SK-N-SH (cell line): ENCODE measurements at regions not wholly inside any gene's neighbourhood (a gene's known extent, or its start where the extent isn't known, plus 50 kb on each side); places are given as distances from the start of the nearest gene placed in this dataset.

Experiments used
- CTCF ChIA-PET: fragments of 300-600, 350-600 bp; formaldehyde crosslinking; extraction: SDS; loops from one replicate; lab custom pipeline; 2021; lab: Yijun Ruan, JAX
- POLR2A ChIA-PET: fragments of 350-600 bp; sonication (Branson Sonifier 250); formaldehyde crosslinking; extraction: SDS; loops from one replicate; lab custom pipeline; 2020; ENCODE audit warnings: antibody characterized with exemption, inconsistent platforms; lab: Yijun Ruan, JAX
- DNase-seq: peaks from one replicate; pipeline ENCODE4 v3.0.0; 2012
- H2AFZ ChIP-seq: fragments of 200-600 bp; sonication (generic); 2 replicates; pipeline ENCODE4 v1.8.1; 2016; ENCODE audit warnings: antibody characterized with exemption, mild to moderate bottlenecking, low read depth
- H3F3A ChIP-seq: fragments of 200-600 bp; sonication (generic); replicated peaks from 2 replicates; pipeline ENCODE3; 2016; ENCODE audit warnings: antibody characterized with exemption, mild to moderate bottlenecking; ENCODE audit not compliant: insufficient read depth
- H3K27ac ChIP-seq, 2 experiments: fragments of 200-500 bp in 1 of 2; fragments of 200-600 bp in 1 of 2; sonication (Bioruptor generic) in 1 of 2; sonication (generic), shearing (Covaris generic) in 1 of 2; 2 replicates each; pipeline versions ENCODE4 v1.5.1 to v1.6.1; 2014 to 2016; ENCODE audit warnings: low read depth in 2 of 2, inconsistent platforms in 1 of 2, low read length in 1 of 2, mild to moderate bottlenecking in 1 of 2, mixed read lengths in 1 of 2
- H3K27me3 ChIP-seq: fragments of 200-600 bp; sonication (generic), shearing (Covaris generic); 2 replicates; pipeline ENCODE4 v1.6.1; 2016; ENCODE audit warnings: mixed run types; ENCODE audit not compliant: insufficient read depth
- H3K36me3 ChIP-seq, 2 experiments: fragments of 200-500 bp in 1 of 2; fragments of 200-600 bp in 1 of 2; sonication (Bioruptor generic) in 1 of 2; sonication (generic) in 1 of 2; replicated peaks in 1 of 2; 2 replicates each; pipeline versions ENCODE3 to v1.5.1; 2014 to 2016; ENCODE audit warnings: low read length in 1 of 2, mild to moderate bottlenecking in 1 of 2; ENCODE audit not compliant: insufficient read depth in 2 of 2, control insufficient read depth in 1 of 2
- H3K4me1 ChIP-seq, 2 experiments: fragments of 200-500 bp in 1 of 2; fragments of 200-600 bp in 1 of 2; sonication (Bioruptor generic) in 1 of 2; sonication (generic), shearing (Covaris generic) in 1 of 2; 2 replicates each; pipeline versions ENCODE4 v1.5.1 to v1.6.1; 2014 to 2016; ENCODE audit warnings: low read depth in 1 of 2, low read length in 1 of 2, mixed run types in 1 of 2; ENCODE audit not compliant: insufficient read depth in 2 of 2, control insufficient read depth in 1 of 2
- H3K4me2 ChIP-seq: fragments of 200-600 bp; sonication (generic), shearing (Covaris generic); 2 replicates; pipeline ENCODE4 v1.6.1; 2017; ENCODE audit warnings: mixed run types
- H3K4me3 ChIP-seq, 2 experiments: fragments of 200-500 bp in 1 of 2; fragments of 200-600 bp in 1 of 2; sonication (Bioruptor generic) in 1 of 2; sonication (generic), shearing (Covaris generic) in 1 of 2; 2 replicates each; pipeline versions ENCODE4 v1.5.1 to v1.8.1; 2014 to 2016; ENCODE audit warnings: low read depth in 2 of 2, inconsistent platforms in 1 of 2, low read length in 1 of 2, mild to moderate bottlenecking in 1 of 2, mixed read lengths in 1 of 2, moderate library complexity in 1 of 2
- H3K79me2 ChIP-seq: fragments of 200-600 bp; sonication (generic); 2 replicates; pipeline ENCODE4 v1.8.1; 2017; ENCODE audit warnings: mild to moderate bottlenecking; ENCODE audit not compliant: insufficient read depth
- H3K9ac ChIP-seq: fragments of 200-600 bp; sonication (generic); 2 replicates; pipeline ENCODE4 v1.6.1; 2017; ENCODE audit warnings: mixed run types
- H3K9me2 ChIP-seq: fragments of 200-600 bp; sonication (generic); 2 replicates; pipeline ENCODE4 v1.6.1; 2017; ENCODE audit warnings: mixed run types
- H3K9me3 ChIP-seq: fragments of 200-600 bp; sonication (generic); 2 replicates; pipeline ENCODE4 v1.6.1; 2017; ENCODE audit warnings: mixed run types, mild to moderate bottlenecking, moderate library complexity
- H4K20me1 ChIP-seq: fragments of 200-600 bp; sonication (generic); 2 replicates; pipeline ENCODE4 v1.6.1; 2017; ENCODE audit warnings: mild to moderate bottlenecking, mixed run types; ENCODE audit not compliant: insufficient read depth
- CHD2 ChIP-seq: fragments of 150-350 bp; IDR thresholded peaks from 2 replicates; pipeline ENCODE4 v1.6.1; 2018; ENCODE audit warnings: low read length; ENCODE audit not compliant: partially characterized antibody
- CTCF ChIP-seq: fragments of 200-600 bp; sonication (generic); IDR thresholded peaks from 2 replicates; pipeline ENCODE4 v1.6.1; 2017; ENCODE audit warnings: antibody characterized with exemption, mild to moderate bottlenecking, moderate library complexity
- FOXJ3 ChIP-seq: sonication (generic); formaldehyde crosslinking; IDR thresholded peaks from 2 replicates; pipeline ENCODE4 v1.5.1; 2020; ENCODE audit warnings: mild to moderate bottlenecking, missing genetic modification reagents
- GABPA ChIP-seq: IDR thresholded peaks from 2 replicates; pipeline ENCODE4 v1.4.0; 2012; ENCODE audit warnings: low read depth, mild to moderate bottlenecking
- JUND ChIP-seq: IDR thresholded peaks from 2 replicates; pipeline ENCODE4 v1.4.0; 2012
- MEF2A ChIP-seq: IDR thresholded peaks from 2 replicates; pipeline ENCODE4 v1.4.0; 2012; ENCODE audit warnings: low read depth, borderline replicate concordance
- MXI1 ChIP-seq: IDR thresholded peaks from 2 replicates; pipeline ENCODE4 v1.6.1; 2012; ENCODE audit warnings: mild to moderate bottlenecking, low read depth, low read length, improper control_type of control experiment
- NRF1 ChIP-seq: IDR thresholded peaks from 2 replicates; pipeline ENCODE4 v1.6.1; 2012; ENCODE audit warnings: low read depth, mild to moderate bottlenecking, low read length
- PBX3 ChIP-seq: IDR thresholded peaks from 2 replicates; pipeline ENCODE4; 2012
- RCOR1 ChIP-seq: fragments of 150-350 bp; IDR thresholded peaks from 2 replicates; pipeline ENCODE4 v1.6.1; 2017; ENCODE audit warnings: antibody characterized with exemption, low read length
- REST ChIP-seq: IDR thresholded peaks from 2 replicates; pipeline ENCODE4 v1.6.1; 2012; ENCODE audit warnings: mild to moderate bottlenecking, low read depth, low read length, moderate library complexity
- SMC3 ChIP-seq: IDR thresholded peaks from 2 replicates; pipeline ENCODE4 v1.6.1; 2012; ENCODE audit warnings: low read depth, low read length, improper control_type of control experiment
- TCF12 ChIP-seq: IDR thresholded peaks from 2 replicates; pipeline ENCODE4 v1.4.0; 2012
- USF2 ChIP-seq: fragments of 150-350 bp; IDR thresholded peaks from 2 replicates; pipeline ENCODE4 v1.6.1; 2017; ENCODE audit warnings: antibody characterized with exemption, low read length, low read depth, borderline replicate concordance
- YY1 ChIP-seq: IDR thresholded peaks from 2 replicates; pipeline ENCODE4 v1.4.0; 2012; ENCODE audit warnings: low read depth, mild to moderate bottlenecking
- ZBTB33 ChIP-seq: IDR thresholded peaks from 2 replicates; pipeline ENCODE4 v1.4.0; 2012; ENCODE audit warnings: low read depth, borderline replicate concordance
- WGBS: methylation state at CpG from one replicate; pipeline ENCODE4 v1.1.6; 2017; ENCODE audit warnings: low lambda C conversion rate; 5-methylcytosine and 5-hydroxymethylcytosine counted together

- no peak for DNase-seq
- H3K9me3 ChIP-seq: no peaks in the 10 kb centered on the region
- no peaks in the 10 kb centered on the region for H4K20me1 ChIP-seq
- H3K4me1 ChIP-seq: peaks cover 0 to 3% of the 10 kb centered on the region in 2 experiments; a peak in 1 of 4 replicates
- POLR2A ChIA-PET: no interaction called here
- H3K27me3 ChIP-seq: no peaks in the 10 kb centered on the region
- WGBS: 29% methylated on average over 2 of the region's 2 CpGs
- no peaks in the 10 kb centered on the region for H3K36me3 ChIP-seq
- no peak overlapping the region for H3K4me2 ChIP-seq
- CTCF ChIA-PET: no interaction called here
- no peak overlapping the region for H3K9ac ChIP-seq
- no peak overlapping the region for H3K27ac ChIP-seq
- H3K9me2 ChIP-seq: no peaks in the 10 kb centered on the region
- H3K4me3 ChIP-seq: no peak overlapping the region
- no peak overlapping the region for H2AFZ ChIP-seq
- TF ChIP-seq PBX3: no peak
- TF ChIP-seq SMC3: no peak
- no peak for TF ChIP-seq CTCF
- no peak for TF ChIP-seq REST
- TF ChIP-seq YY1: no peak
- no peak for TF ChIP-seq TCF12
- no peak for TF ChIP-seq RCOR1
- no peak for TF ChIP-seq NRF1
- TF ChIP-seq CHD2: no peak
- no peak for TF ChIP-seq FOXJ3 (CRISPR knock-in tag)
- no peaks in the 10 kb centered on the region for H3K79me2 ChIP-seq
- peaks cover 11% of the 10 kb centered on the region for H3F3A ChIP-seq
These were observed 325.8 kb upstream of the MEF2C start for GRCh38 chr5:89208811-89209210.

- peaks cover 0 to 3% of the 10 kb centered on the region in 2 experiments; a peak in 1 of 4 replicates for H3K4me1 ChIP-seq
- no peaks in the 10 kb centered on the region for H4K20me1 ChIP-seq
- H2AFZ ChIP-seq: no peak overlapping the region
- H3K4me3 ChIP-seq: no peak overlapping the region
- DNase-seq: no peak
- peaks cover 7% of the 10 kb centered on the region for H3F3A ChIP-seq
- POLR2A ChIA-PET: no interaction called here
- no peaks in the 10 kb centered on the region for H3K27me3 ChIP-seq
- H3K36me3 ChIP-seq: no peaks in the 10 kb centered on the region
- H3K4me2 ChIP-seq: no peak overlapping the region
- H3K27ac ChIP-seq: no peak overlapping the region
- H3K79me2 ChIP-seq: no peaks in the 10 kb centered on the region
- no peak overlapping the region for H3K9ac ChIP-seq
- no peaks in the 10 kb centered on the region for H3K9me2 ChIP-seq
- CTCF ChIA-PET: no interaction called here
- no peaks in the 10 kb centered on the region for H3K9me3 ChIP-seq
- TF ChIP-seq MXI1 (no peak), GABPA (no peak), ZBTB33 (no peak), FOXJ3 (CRISPR knock-in tag) (no peak), MEF2A (no peak), JUND (no peak), USF2 (no peak), NRF1 (no peak)
These were observed 325.4 kb upstream of the MEF2C start for GRCh38 chr5:89208392-89208791.
